ENCODE measurements at regions not wholly inside any gene's neighbourhood (a gene's known extent, or its start where the extent isn't known, plus 50 kb on each side); places are given as distances from the start of the nearest gene placed in this dataset.

GRCh38 chrX:107502316-107502715, 52.9 kb downstream of the FRMPD3 start:
- no peak for DNase-seq

- DNase-seq, result no peak
Observed at GRCh38 chrX:107504006-107504405, 54.6 kb downstream of the FRMPD3 start.

- no peak for DNase-seq
Observed at GRCh38 chrX:107505223-107505622, 55.8 kb downstream of the FRMPD3 start.

DNA sequence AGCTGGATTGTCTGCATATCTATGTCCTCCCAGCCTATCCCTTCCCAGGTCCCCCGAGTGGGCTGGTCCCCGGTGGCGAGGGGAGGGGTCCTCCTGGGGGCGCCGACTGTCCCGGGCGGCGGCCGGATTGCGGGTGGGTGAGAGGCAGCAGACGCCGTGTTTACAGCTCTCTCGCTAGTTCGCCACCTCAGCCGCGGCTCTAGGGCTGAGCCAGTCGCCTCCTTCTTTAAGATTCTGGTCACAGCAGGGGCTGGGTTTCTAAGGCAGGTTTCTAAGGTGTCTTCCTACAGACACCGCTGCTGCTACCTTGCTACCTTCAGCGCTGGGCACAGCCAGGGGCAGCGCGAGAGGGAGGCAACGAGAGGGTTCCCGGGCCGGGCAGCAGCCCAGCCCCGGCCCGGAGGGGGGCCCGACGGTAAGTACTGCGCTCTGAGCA, 57.2 kb downstream of the FRMPD3 start:
- no peak for DNase-seq

- DNase-seq, result no peak
Observed at GRCh38 chrX:107507093-107507743, 57.8 kb downstream of the FRMPD3 start.

DNA sequence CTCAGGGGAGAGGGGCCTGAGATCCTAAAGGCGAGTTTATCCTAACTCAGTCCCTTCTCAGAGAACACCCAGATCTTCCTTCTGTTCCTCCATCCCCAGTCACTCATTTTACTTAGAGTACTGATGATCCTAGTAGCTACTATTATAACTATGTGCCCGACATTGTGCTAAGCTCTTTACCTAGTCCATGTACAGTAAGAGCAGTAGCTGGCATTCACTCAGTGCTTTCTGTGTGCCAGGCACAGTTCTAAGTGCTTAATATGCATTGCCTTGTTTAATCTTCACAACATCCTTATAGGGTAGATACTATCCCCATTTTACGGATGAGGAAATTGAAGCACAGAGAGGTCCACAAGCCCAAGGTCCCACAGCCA, 58.3 kb downstream of the FRMPD3 start:
- DNase-seq, result no peak

DNA sequence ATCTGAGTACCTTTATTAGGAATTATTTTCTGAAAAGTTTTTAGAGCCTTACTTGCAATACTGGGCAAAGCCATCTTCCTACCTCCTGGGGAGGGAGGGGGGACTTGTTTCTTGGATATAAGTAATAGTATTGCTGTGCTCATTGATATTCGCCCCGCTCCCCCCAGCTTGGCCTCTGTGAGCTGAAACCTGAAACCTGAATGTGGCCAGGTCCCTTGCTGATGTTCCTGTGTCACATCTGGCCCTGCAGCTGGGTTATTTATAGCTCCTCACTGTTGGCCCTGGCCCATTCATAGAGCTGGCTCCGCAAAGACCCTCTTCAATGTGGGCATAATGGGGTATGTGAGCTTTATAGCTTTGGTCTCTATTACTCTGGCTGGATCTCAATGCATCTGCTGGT, 59.5 kb downstream of the FRMPD3 start:
- no peak for DNase-seq

- DNase-seq, result no peak
Observed at GRCh38 chrX:107514944-107515343, 65.5 kb downstream of the FRMPD3 start.

- DNase-seq, result no peak
Observed at GRCh38 chrX:107521877-107522586, 72.6 kb downstream of the FRMPD3 start.

DNA sequence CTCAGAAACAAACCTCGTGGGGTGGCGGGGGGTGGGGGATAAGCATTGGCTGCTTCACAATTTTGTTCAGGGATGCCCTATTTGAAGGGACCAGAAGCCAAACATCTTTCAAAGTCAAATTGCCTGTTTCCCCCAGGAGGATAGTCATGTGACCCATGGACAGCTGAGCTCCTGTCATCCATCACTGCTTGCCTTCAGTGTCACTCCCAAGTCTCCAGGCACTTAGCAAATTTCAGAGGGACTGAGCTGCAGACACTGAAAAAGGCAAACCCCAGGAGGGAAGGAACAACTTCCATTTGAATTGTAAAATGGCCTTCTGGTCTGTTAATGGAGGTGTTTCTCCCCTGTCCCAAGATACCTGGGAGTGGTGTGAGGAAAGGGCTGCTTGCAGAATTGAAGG, 73.4 kb downstream of the FRMPD3 start:
- no peak for DNase-seq

GRCh38 chrX:107526141-107526540, 76.7 kb downstream of the FRMPD3 start:
- no peak for DNase-seq

- DNase-seq, result no peak
Observed at GRCh38 chrX:107530141-107530540, 80.7 kb downstream of the FRMPD3 start.

- DNase-seq, result peak; percentile 0
Observed at GRCh38 chrX:107537815-107538214, 88.4 kb downstream of the FRMPD3 start.

DNA sequence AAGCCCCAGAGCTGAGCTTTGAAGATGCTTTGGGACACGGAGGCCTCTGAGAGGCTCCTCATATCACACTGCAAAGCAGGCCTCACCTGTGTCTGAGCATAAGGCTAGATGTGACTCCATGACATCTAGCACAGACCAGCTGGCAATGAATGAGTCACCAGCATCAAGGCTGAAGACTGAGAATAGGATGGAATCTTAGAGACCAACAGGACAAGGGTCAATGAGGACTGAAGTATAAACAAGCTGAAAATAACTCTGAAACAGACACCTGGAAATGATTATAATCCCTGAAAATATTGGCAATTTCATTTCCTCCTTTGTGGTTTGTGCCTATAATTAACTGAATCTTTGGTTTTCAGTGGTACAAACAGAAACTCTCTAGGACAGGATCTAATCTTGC, 87.1 kb upstream of the PRPS1 start:
- no peak for DNase-seq

DNA sequence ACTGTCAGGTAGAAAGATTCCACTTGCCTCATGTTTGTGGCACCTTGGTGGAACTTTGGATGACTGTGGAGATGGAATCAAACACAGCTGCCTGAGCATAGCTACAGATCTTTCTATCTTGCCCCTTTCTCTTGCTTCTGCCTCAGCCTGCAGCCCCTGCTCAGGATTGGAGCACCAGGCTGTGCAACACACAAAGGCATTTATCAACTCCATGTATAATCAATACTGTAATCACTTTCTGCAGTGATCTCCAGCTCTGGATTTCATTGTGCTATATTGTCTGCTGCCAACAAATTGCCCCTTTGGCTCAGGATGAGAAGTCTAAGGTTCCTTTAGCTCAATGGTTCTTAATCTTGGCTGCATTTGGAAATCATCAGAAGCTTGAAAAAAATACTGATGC, 86.3 kb upstream of the PRPS1 start:
- DNase-seq, result no peak

GRCh38 chrX:107542500-107542899, 85.8 kb upstream of the PRPS1 start:
- DNase-seq, result no peak

DNA sequence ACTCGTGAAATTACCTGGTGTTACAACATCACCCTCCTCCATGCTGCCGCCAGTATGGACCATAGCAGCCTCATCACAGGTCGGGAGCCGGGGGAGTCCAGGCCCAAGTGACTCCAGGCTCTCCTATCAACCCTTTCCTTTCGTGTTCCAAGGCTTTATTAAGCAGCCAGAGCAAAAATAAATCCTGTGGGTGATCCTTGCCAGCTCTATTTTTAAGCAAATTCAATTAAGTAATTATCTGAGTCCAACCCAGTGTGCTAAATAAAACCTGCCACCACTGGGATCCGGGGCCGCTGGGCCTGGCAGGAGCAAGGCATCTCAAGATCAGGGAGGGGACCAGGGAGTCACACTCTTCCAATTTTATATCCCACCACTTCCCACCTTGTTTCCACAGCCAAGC, 80.7 kb upstream of the PRPS1 start:
- no peak for DNase-seq

GRCh38 chrX:107548775-107549174, 79.5 kb upstream of the PRPS1 start:
- DNase-seq, result no peak

- no peak for DNase-seq
Observed at GRCh38 chrX:107549504-107549903, 78.8 kb upstream of the PRPS1 start.

DNA sequence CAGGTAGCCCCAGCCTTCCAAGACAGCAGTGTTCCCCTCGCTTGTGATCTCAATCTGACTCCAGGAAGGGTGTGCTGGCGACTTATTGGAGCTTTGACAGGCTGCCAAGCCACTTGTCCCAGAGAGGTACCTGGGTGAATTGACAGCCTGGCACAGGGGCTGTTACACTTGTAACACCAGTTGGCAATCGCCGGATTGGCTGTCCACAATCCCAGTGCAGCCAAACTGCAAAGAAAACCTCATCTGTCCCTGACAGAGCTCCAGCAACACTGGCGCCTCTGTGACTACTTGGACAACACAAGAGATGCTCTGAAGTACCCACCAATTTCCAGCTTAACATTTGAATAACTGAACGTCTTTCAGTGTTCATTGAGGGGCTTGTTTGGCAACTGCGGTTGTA, 76.8 kb upstream of the PRPS1 start:
- DNase-seq, result no peak

- DNase-seq, result no peak
Observed at GRCh38 chrX:107552930-107553329, 75.4 kb upstream of the PRPS1 start.

- no peak for DNase-seq
Observed at GRCh38 chrX:107556967-107557366, 71.3 kb upstream of the PRPS1 start.

- DNase-seq, result no peak
Observed at GRCh38 chrX:107559506-107559905, 68.8 kb upstream of the PRPS1 start.

DNA sequence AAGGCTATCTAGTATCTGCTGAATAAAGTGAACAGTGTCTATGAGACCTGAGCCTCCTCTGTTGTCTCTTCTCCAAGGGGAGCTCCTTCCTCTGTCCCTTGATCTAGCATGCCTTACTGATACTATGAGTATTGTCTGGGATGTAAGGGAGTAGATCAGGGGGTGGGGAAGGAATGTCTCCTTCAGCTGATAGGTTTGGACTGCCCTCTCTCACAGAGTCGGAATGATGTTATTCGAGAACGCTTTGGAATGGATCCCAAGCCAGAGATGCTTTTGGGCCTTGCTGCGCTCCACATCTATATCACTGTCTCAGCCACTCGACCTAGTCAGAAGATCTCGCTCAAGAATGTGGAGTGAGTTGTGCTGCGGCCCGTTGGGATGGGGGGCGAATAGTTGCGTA, 68.3 kb upstream of the PRPS1 start:
- no peak for DNase-seq

DNA sequence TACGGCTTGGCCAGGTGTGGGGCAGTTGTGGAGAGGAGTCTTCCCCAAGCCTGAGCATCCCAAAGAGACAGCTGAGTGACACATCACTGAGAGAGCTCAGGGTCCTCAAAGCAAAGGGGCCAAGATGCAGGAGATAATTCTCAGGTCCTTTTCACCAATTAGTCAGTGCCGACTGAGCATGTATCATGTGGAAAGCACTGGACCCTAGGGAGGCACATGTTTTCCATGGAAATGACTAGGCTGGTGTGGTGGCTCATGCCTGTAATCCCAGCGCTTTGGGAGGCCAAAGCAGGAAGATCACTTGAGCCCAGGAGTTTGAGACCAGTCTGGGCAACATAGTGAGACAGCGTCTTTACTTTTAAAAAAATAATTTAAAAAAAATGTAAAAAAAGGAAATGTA, 67.3 kb upstream of the PRPS1 start:
- DNase-seq, result no peak
